Ovary (tissue), 3 donors: ENCODE measurements at regions not wholly inside any gene's neighbourhood (a gene's known extent, or its start where the extent isn't known, plus 50 kb on each side); places are given as distances from the start of the nearest gene placed in this dataset.

Experiments used
- POLR2A ChIP-seq: fragments of 450-650 bp; IDR thresholded peaks from one replicate; pipeline ENCODE4 v1.6.1; 2017; ENCODE audit warnings: antibody characterized with exemption, mild to moderate bottlenecking, moderate library complexity
- TF ChIP-seq, protein P1 (sequence below), 3 donors: fragments of 450-650 bp in 2 of 3; fragments of 200-600 bp in 1 of 3; IDR thresholded peaks; one replicate each; pipeline versions ENCODE4 v1.5.1 to v1.8.0; 2016 to 2022; ENCODE audit warnings: antibody characterized with exemption in 3 of 3, mild to moderate bottlenecking in 1 of 3
- donor health status: DM: no; HTN: no; CAD: no.

DNA sequence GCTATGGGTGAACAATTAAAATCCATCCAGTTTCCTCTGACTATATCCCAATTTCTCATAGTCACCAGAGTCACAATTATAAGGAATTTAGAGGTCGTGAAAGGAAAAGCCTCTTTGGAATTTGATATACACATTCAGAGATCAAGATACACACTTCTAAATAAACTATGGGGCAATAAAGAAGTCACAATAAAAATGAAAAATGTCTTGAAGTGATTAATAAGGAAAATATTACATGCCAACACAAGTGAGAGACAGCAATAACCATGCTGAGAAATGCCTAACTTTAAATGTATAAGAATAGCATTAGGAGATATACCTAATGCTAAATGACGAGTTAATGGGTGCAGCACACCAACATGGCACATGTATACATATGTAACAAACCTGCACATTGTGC, 54.9 kb upstream of the ADAMTS19 start:
- TF ChIP-seq, protein P1, sequence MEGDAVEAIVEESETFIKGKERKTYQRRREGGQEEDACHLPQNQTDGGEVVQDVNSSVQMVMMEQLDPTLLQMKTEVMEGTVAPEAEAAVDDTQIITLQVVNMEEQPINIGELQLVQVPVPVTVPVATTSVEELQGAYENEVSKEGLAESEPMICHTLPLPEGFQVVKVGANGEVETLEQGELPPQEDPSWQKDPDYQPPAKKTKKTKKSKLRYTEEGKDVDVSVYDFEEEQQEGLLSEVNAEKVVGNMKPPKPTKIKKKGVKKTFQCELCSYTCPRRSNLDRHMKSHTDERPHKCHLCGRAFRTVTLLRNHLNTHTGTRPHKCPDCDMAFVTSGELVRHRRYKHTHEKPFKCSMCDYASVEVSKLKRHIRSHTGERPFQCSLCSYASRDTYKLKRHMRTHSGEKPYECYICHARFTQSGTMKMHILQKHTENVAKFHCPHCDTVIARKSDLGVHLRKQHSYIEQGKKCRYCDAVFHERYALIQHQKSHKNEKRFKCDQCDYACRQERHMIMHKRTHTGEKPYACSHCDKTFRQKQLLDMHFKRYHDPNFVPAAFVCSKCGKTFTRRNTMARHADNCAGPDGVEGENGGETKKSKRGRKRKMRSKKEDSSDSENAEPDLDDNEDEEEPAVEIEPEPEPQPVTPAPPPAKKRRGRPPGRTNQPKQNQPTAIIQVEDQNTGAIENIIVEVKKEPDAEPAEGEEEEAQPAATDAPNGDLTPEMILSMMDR (IDR thresholded peaks at IDR 0.05) = no peak
- TF ChIP-seq POLR2A = no peak
